GM19351 (cell line): ENCODE measurements at regions not wholly inside any gene's neighbourhood (a gene's known extent, or its start where the extent isn't known, plus 50 kb on each side); places are given as distances from the start of the nearest gene placed in this dataset.
A peak's percentile ranks its signal among the peaks of the same experiment; 100 is the strongest.

Experiments
- ATAC-seq: cut with Tn5 transposase; IDR thresholded peaks from one replicate; pipeline ENCODE4 v1.9.1; 2021; ENCODE audit warnings: mild to moderate bottlenecking, moderate library complexity; ENCODE audit not compliant: unreplicated experiment

GRCh38 chr5:167709625-167710024 lies 581.8 kb upstream of the WWC1 start:
- ATAC-seq = peak; percentile 84

- ATAC-seq = no peak
These were observed 580.9 kb upstream of the WWC1 start for GRCh38 chr5:167710444-167711073.

- ATAC-seq = no peak
These were observed 578.4 kb upstream of the WWC1 start for GRCh38 chr5:167712986-167713585.

- ATAC-seq = no peak
These were observed 577.5 kb upstream of the WWC1 start for GRCh38 chr5:167713896-167714295.

GRCh38 chr5:167716126-167716775 lies 575.2 kb upstream of the WWC1 start:
- no peak for ATAC-seq

- ATAC-seq = no peak
These were observed 571.2 kb upstream of the WWC1 start for GRCh38 chr5:167720259-167720658.

GRCh38 chr5:167720676-167721260 lies 570.7 kb upstream of the WWC1 start:
- no peak for ATAC-seq

GRCh38 chr5:167721926-167722440 lies 569.5 kb upstream of the WWC1 start:
- ATAC-seq = no peak

GRCh38 chr5:167723254-167723871 lies 568.1 kb upstream of the WWC1 start:
- peak; percentile 97 for ATAC-seq

- no peak for ATAC-seq
These were observed 566.2 kb upstream of the WWC1 start for GRCh38 chr5:167725264-167725663.

- ATAC-seq = no peak
These were observed 565.7 kb upstream of the WWC1 start for GRCh38 chr5:167725741-167726140.

GRCh38 chr5:167726642-167727041 lies 564.8 kb upstream of the WWC1 start:
- ATAC-seq = no peak

- no peak for ATAC-seq
These were observed 561.3 kb upstream of the WWC1 start for GRCh38 chr5:167730121-167730520.

GRCh38 chr5:167730656-167731055 lies 560.8 kb upstream of the WWC1 start:
- no peak for ATAC-seq

GRCh38 chr5:167731951-167732350 lies 559.5 kb upstream of the WWC1 start:
- no peak for ATAC-seq

- no peak for ATAC-seq
These were observed 558.9 kb upstream of the WWC1 start for GRCh38 chr5:167732499-167732898.

GRCh38 chr5:167736992-167737391 lies 554.5 kb upstream of the WWC1 start:
- ATAC-seq = no peak

GRCh38 chr5:167743695-167744464 lies 547.6 kb upstream of the WWC1 start:
- no peak for ATAC-seq

GRCh38 chr5:167745868-167746267 lies 545.6 kb upstream of the WWC1 start:
- no peak for ATAC-seq

- ATAC-seq = no peak
These were observed 540.9 kb upstream of the WWC1 start for GRCh38 chr5:167750586-167750985.

- no peak for ATAC-seq
These were observed 538.5 kb upstream of the WWC1 start for GRCh38 chr5:167752936-167753335.
